ENCODE measurements at regions not wholly inside any gene's neighbourhood (a gene's known extent, or its start where the extent isn't known, plus 50 kb on each side); places are given as distances from the start of the nearest gene placed in this dataset.

DNA sequence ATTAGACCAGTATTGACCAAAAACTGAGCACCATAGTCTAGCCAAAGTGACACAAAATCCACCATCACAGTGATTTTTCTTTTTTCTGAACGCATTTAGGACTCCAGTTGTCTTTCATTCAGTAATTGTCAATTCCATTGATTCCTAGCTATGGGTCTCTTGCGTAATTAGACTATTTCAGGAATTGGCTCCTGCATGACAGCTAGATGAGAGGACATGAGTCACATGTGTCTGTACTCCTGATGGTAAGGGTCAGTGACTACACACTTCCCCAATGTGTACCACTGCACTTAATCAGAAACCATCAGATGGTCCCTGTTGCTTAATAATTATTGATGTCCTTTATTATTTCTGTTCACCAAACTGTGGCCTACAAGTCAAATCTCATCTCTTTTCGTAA, 469.5 kb downstream of the POM121L12 start:
- Histone ChIP-seq H3K9me3 (no peaks in the 10 kb centered on the region), H3K4me3 (replicated peaks in 1 of 3) (no peak overlapping the region), H3K27ac (no peak overlapping the region), H3K27me3 (no peaks in the 10 kb centered on the region), H3K36me3 (no peaks in the 10 kb centered on the region), H3K4me1 (no peaks in the 10 kb centered on the region)
- 91 to 92% methylated on average over 3 of the region's 3 CpGs for WGBS, 2 donors
- TF ChIP-seq, protein P1, sequence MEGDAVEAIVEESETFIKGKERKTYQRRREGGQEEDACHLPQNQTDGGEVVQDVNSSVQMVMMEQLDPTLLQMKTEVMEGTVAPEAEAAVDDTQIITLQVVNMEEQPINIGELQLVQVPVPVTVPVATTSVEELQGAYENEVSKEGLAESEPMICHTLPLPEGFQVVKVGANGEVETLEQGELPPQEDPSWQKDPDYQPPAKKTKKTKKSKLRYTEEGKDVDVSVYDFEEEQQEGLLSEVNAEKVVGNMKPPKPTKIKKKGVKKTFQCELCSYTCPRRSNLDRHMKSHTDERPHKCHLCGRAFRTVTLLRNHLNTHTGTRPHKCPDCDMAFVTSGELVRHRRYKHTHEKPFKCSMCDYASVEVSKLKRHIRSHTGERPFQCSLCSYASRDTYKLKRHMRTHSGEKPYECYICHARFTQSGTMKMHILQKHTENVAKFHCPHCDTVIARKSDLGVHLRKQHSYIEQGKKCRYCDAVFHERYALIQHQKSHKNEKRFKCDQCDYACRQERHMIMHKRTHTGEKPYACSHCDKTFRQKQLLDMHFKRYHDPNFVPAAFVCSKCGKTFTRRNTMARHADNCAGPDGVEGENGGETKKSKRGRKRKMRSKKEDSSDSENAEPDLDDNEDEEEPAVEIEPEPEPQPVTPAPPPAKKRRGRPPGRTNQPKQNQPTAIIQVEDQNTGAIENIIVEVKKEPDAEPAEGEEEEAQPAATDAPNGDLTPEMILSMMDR (IDR thresholded peaks at IDR 0.05), result no peak
- no peak for TF ChIP-seq POLR2A (IDR thresholded peaks at IDR 0.05)
- intact Hi-C loops (cut with DNase I), result no loop called here
- DNase-seq, result no peak

GRCh38 chr7:53518319-53518718, 482.9 kb downstream of the POM121L12 start:
- DNase-seq, result no peak
- no peaks in the 10 kb centered on the region for H3K4me1 ChIP-seq
- no peak overlapping the region for H3K27ac ChIP-seq
- TF ChIP-seq, protein P1 (IDR thresholded peaks at IDR 0.05), result no peak
- no peak for TF ChIP-seq POLR2A (IDR thresholded peaks at IDR 0.05)
- no peaks in the 10 kb centered on the region for H3K36me3 ChIP-seq
- H3K9me3 ChIP-seq, result no peaks in the 10 kb centered on the region
- intact Hi-C loops (cut with DNase I), result no loop called here
- no peaks in the 10 kb centered on the region for H3K27me3 ChIP-seq
- no peak overlapping the region for H3K4me3 ChIP-seq (replicated peaks in 1 of 3)

- no peaks in the 10 kb centered on the region for H3K4me1 ChIP-seq
- no peaks in the 10 kb centered on the region for H3K27me3 ChIP-seq
- 80 to 86% methylated on average over 5 of the region's 5 CpGs for WGBS, 2 donors
- H3K9me3 ChIP-seq, result no peaks in the 10 kb centered on the region
- TF ChIP-seq, protein P1 (IDR thresholded peaks at IDR 0.05), result no peak
- no peak for TF ChIP-seq POLR2A (IDR thresholded peaks at IDR 0.05)
- DNase-seq, result no peak
- intact Hi-C loops (cut with DNase I), result no loop called here
- no peaks in the 10 kb centered on the region for H3K36me3 ChIP-seq
- H3K4me3 ChIP-seq (replicated peaks in 1 of 3), result no peak overlapping the region
- no peak overlapping the region for H3K27ac ChIP-seq
Observed at GRCh38 chr7:53520841-53521240, 485.4 kb downstream of the POM121L12 start.

GRCh38 chr7:53521638-53522184, 486.3 kb downstream of the POM121L12 start:
- no peak for DNase-seq
- Histone ChIP-seq H3K27me3 (no peaks in the 10 kb centered on the region), H3K9me3 (no peaks in the 10 kb centered on the region), H3K4me3 (replicated peaks in 1 of 3) (no peak overlapping the region), H3K4me1 (no peaks in the 10 kb centered on the region), H3K27ac (no peak overlapping the region), H3K36me3 (no peaks in the 10 kb centered on the region)
- 76 to 80% methylated on average over 1 of the region's 1 CpG for WGBS, 2 donors
- no peak for TF ChIP-seq POLR2A (IDR thresholded peaks at IDR 0.05)
- TF ChIP-seq, protein P1 (IDR thresholded peaks at IDR 0.05), result no peak
- intact Hi-C loops (cut with DNase I), result no loop called here

DNA sequence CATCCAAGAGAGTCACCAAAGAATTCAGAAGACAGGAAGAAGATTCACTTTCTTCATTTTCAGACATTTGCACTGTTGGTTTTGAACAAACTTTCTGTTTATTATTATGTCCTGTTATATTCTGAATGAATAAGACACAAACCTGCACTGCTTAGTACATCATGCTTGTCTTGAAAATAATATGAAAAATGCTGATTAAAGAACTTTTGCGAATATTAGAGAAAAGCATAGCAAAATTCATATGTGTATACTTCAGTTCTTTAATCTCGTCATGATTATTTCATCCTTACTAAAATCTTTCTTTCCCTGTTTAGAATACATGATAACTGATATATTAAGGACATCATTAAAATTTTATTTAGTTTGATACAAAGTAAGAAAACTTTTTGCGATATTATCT, 504.1 kb downstream of the POM121L12 start:
- TF ChIP-seq POLR2A (IDR thresholded peaks at IDR 0.05), result no peak
- TF ChIP-seq, protein P1 (IDR thresholded peaks at IDR 0.05), result no peak
- Histone ChIP-seq H3K4me3 (replicated peaks in 1 of 3) (no peak overlapping the region), H3K27ac (no peak overlapping the region), H3K4me1 (no peaks in the 10 kb centered on the region), H3K9me3 (no peaks in the 10 kb centered on the region), H3K36me3 (no peaks in the 10 kb centered on the region), H3K27me3 (no peaks in the 10 kb centered on the region)
- intact Hi-C loops (cut with DNase I), result no loop called here
- 94 to 95% methylated on average over 3 of the region's 3 CpGs for WGBS, 2 donors
- DNase-seq, result no peak
